ENCODE measurements at regions not wholly inside any gene's neighbourhood (a gene's known extent, or its start where the extent isn't known, plus 50 kb on each side); places are given as distances from the start of the nearest gene placed in this dataset.
"Not testable (repeated sequence)": the region's sequence is repeated elsewhere in the genome, so short reads cannot be mapped to it uniquely, and the experiment has no call there.

GRCh38 chr13:111678120-111678882 is 357.9 kb downstream of the TEX29 start:
- TF ChIP-seq, protein P1, sequence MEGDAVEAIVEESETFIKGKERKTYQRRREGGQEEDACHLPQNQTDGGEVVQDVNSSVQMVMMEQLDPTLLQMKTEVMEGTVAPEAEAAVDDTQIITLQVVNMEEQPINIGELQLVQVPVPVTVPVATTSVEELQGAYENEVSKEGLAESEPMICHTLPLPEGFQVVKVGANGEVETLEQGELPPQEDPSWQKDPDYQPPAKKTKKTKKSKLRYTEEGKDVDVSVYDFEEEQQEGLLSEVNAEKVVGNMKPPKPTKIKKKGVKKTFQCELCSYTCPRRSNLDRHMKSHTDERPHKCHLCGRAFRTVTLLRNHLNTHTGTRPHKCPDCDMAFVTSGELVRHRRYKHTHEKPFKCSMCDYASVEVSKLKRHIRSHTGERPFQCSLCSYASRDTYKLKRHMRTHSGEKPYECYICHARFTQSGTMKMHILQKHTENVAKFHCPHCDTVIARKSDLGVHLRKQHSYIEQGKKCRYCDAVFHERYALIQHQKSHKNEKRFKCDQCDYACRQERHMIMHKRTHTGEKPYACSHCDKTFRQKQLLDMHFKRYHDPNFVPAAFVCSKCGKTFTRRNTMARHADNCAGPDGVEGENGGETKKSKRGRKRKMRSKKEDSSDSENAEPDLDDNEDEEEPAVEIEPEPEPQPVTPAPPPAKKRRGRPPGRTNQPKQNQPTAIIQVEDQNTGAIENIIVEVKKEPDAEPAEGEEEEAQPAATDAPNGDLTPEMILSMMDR (IDR thresholded peaks at IDR 0.05; ENCODE audit: low read depth, low read length, poor library complexity, severe bottlenecking) = not testable (repeated sequence)
- not testable (repeated sequence) for TF ChIP-seq EZH2phosphoT487 (IDR thresholded peaks at IDR 0.05; ENCODE audit: borderline replicate concordance, low read length)

All from DOHH2 (cell line).